ENCODE measurements at regions not wholly inside any gene's neighbourhood (a gene's known extent, or its start where the extent isn't known, plus 50 kb on each side); places are given as distances from the start of the nearest gene placed in this dataset.
A peak's percentile ranks its signal among the peaks of the same experiment; 100 is the strongest.

- H3K36me3 Mint-ChIP-seq: no peaks in the 10 kb centered on the region
- ChIA-PET POLR2A (no interaction called here), CTCF (interaction anchor here in 1 of 2 donors (0.6 to 1.1 kb wide), 2 partner anchors 14 to 1369 kb away, joined by 3 read pairs; no protein-coding TSS in a partner anchor)
- Histone ChIP-seq H3K9me3 (no peaks in the 10 kb centered on the region), H3K4me3 (ENCODE audit: control insufficient read depth in 1 of 2, extremely low read depth in 1 of 2, low read length in 1 of 2) (no peak overlapping the region), H3K36me3 (ENCODE audit: control insufficient read depth in 2 of 2, extremely low read depth in 1 of 2, insufficient read depth in 1 of 2, low read length in 1 of 2) (no peaks in the 10 kb centered on the region), H3K4me1 (ENCODE audit: control insufficient read depth in 1 of 2, extremely low read depth in 1 of 2, insufficient read depth in 2 of 2, low read length in 2 of 2) (no peaks in the 10 kb centered on the region), H3K27ac (ENCODE audit: low read length) (no peak overlapping the region), H3K27me3 (replicated peaks in 1 of 2; ENCODE audit: control insufficient read depth in 2 of 2, extremely low read depth in 1 of 2, insufficient read depth in 2 of 2, low read length in 1 of 2) (peaks cover 0 to 6% of the 10 kb centered on the region in 2 experiments)
- 5% methylated on average over 7 of the region's 9 CpGs for WGBS (ENCODE audit: insufficient coverage)
- H3K27ac Mint-ChIP-seq: no peak overlapping the region
- no peaks in the 10 kb centered on the region for H3K9me3 Mint-ChIP-seq
- no peak overlapping the region for H3K4me3 Mint-ChIP-seq
- peak in 2 of 4 experiments; percentile 47 to 48 for ATAC-seq (replicated peaks in 1 of 4)
- DNase-seq: peak in 20 of 35 experiments; percentile 3 to 36 (median 17)
- peaks cover 0 to 7% (median 5%) of the 10 kb centered on the region in 3 donors for H3K4me1 Mint-ChIP-seq
- peaks cover 5 to 6% of the 10 kb centered on the region in 2 donors for H3K27me3 Mint-ChIP-seq
Observed at GRCh38 chr16:26645614-26646013, 421.1 kb upstream of the C16orf82 start.

GRCh38 chr16:26647870-26648269 lies 418.9 kb upstream of the C16orf82 start:
- no peaks in the 10 kb centered on the region for H3K36me3 Mint-ChIP-seq
- H3K27me3 ChIP-seq (replicated peaks in 1 of 2; ENCODE audit: control insufficient read depth in 2 of 2, extremely low read depth in 1 of 2, insufficient read depth in 2 of 2, low read length in 1 of 2): peaks cover 0 to 2% of the 10 kb centered on the region in 2 experiments
- H3K4me1 Mint-ChIP-seq: peaks cover 0 to 7% (median 5%) of the 10 kb centered on the region in 3 donors
- CTCF ChIA-PET: no interaction called here
- WGBS (ENCODE audit: insufficient coverage): 80% methylated on average over 1 of the region's 4 CpGs
- DNase-seq (no peak), ATAC-seq (replicated peaks in 1 of 4) (no peak)
- POLR2A ChIA-PET: no interaction called here
- no peak overlapping the region for H3K4me3 ChIP-seq (ENCODE audit: control insufficient read depth in 1 of 2, extremely low read depth in 1 of 2, low read length in 1 of 2)
- H3K36me3 ChIP-seq (ENCODE audit: control insufficient read depth in 2 of 2, extremely low read depth in 1 of 2, insufficient read depth in 1 of 2, low read length in 1 of 2): no peaks in the 10 kb centered on the region
- H3K4me3 Mint-ChIP-seq: no peak overlapping the region
- H3K27ac Mint-ChIP-seq: no peak overlapping the region
- H3K27me3 Mint-ChIP-seq: peaks cover 5 to 6% of the 10 kb centered on the region in 2 donors
- no peaks in the 10 kb centered on the region for H3K4me1 ChIP-seq (ENCODE audit: control insufficient read depth in 1 of 2, extremely low read depth in 1 of 2, insufficient read depth in 2 of 2, low read length in 2 of 2)
- H3K9me3 Mint-ChIP-seq: no peaks in the 10 kb centered on the region
- no peaks in the 10 kb centered on the region for H3K9me3 ChIP-seq
- no peak overlapping the region for H3K27ac ChIP-seq (ENCODE audit: low read length)

GRCh38 chr16:26648851-26649250 lies 417.9 kb upstream of the C16orf82 start:
- WGBS (ENCODE audit: insufficient coverage): 80% methylated on average over 1 of the region's 2 CpGs
- H3K27ac ChIP-seq (ENCODE audit: low read length): no peak overlapping the region
- H3K27ac Mint-ChIP-seq: no peak overlapping the region
- peaks cover 0 to 2% of the 10 kb centered on the region in 2 experiments for H3K27me3 ChIP-seq (replicated peaks in 1 of 2; ENCODE audit: control insufficient read depth in 2 of 2, extremely low read depth in 1 of 2, insufficient read depth in 2 of 2, low read length in 1 of 2)
- ATAC-seq (replicated peaks in 1 of 4): no peak
- DNase-seq: no peak
- H3K9me3 ChIP-seq: no peaks in the 10 kb centered on the region
- POLR2A ChIA-PET: interaction anchor here in 1 of 2 donors (0.7 kb wide), 1 partner anchor 10 kb away, joined by 4 read pairs; no protein-coding TSS in a partner anchor
- H3K4me3 Mint-ChIP-seq: no peak overlapping the region
- peaks cover 5 to 6% of the 10 kb centered on the region in 2 donors for H3K27me3 Mint-ChIP-seq
- CTCF ChIA-PET: no interaction called here
- H3K36me3 Mint-ChIP-seq: no peaks in the 10 kb centered on the region
- no peaks in the 10 kb centered on the region for H3K36me3 ChIP-seq (ENCODE audit: control insufficient read depth in 2 of 2, extremely low read depth in 1 of 2, insufficient read depth in 1 of 2, low read length in 1 of 2)
- H3K4me1 ChIP-seq (ENCODE audit: control insufficient read depth in 1 of 2, extremely low read depth in 1 of 2, insufficient read depth in 2 of 2, low read length in 2 of 2): no peaks in the 10 kb centered on the region
- no peaks in the 10 kb centered on the region for H3K9me3 Mint-ChIP-seq
- no peak overlapping the region for H3K4me3 ChIP-seq (ENCODE audit: control insufficient read depth in 1 of 2, extremely low read depth in 1 of 2, low read length in 1 of 2)
- H3K4me1 Mint-ChIP-seq: peaks cover 0 to 7% (median 5%) of the 10 kb centered on the region in 3 donors

- H3K27me3 ChIP-seq (replicated peaks in 1 of 2; ENCODE audit: control insufficient read depth in 2 of 2, extremely low read depth in 1 of 2, insufficient read depth in 2 of 2, low read length in 1 of 2): peaks cover 0 to 2% of the 10 kb centered on the region in 2 experiments
- H3K4me3 ChIP-seq (ENCODE audit: control insufficient read depth in 1 of 2, extremely low read depth in 1 of 2, low read length in 1 of 2): no peak overlapping the region
- peaks cover 5 to 6% of the 10 kb centered on the region in 2 donors for H3K27me3 Mint-ChIP-seq
- ChIA-PET POLR2A (no interaction called here), CTCF (no interaction called here)
- no peak overlapping the region for H3K4me3 Mint-ChIP-seq
- H3K4me1 Mint-ChIP-seq: peaks cover 0 to 7% (median 5%) of the 10 kb centered on the region in 3 donors
- H3K27ac Mint-ChIP-seq: no peak overlapping the region
- DNase-seq (no peak), ATAC-seq (replicated peaks in 1 of 4) (no peak)
- H3K9me3 ChIP-seq: no peaks in the 10 kb centered on the region
- WGBS (ENCODE audit: insufficient coverage): no CpG with 5 or more reads among the region's 5 CpGs
- H3K27ac ChIP-seq (ENCODE audit: low read length): no peak overlapping the region
- H3K4me1 ChIP-seq (ENCODE audit: control insufficient read depth in 1 of 2, extremely low read depth in 1 of 2, insufficient read depth in 2 of 2, low read length in 2 of 2): no peaks in the 10 kb centered on the region
- H3K9me3 Mint-ChIP-seq: peaks cover 0 to 1% (median 0%) of the 10 kb centered on the region in 3 donors
- H3K36me3 ChIP-seq (ENCODE audit: control insufficient read depth in 2 of 2, extremely low read depth in 1 of 2, insufficient read depth in 1 of 2, low read length in 1 of 2): no peaks in the 10 kb centered on the region
- no peaks in the 10 kb centered on the region for H3K36me3 Mint-ChIP-seq
Observed at GRCh38 chr16:26649381-26650045, 417.2 kb upstream of the C16orf82 start.

- Mint-ChIP-seq H3K4me3 (no peak overlapping the region), H3K4me1 (no peaks in the 10 kb centered on the region), H3K9me3 (peaks cover 0 to 5% (median 4%) of the 10 kb centered on the region in 3 donors), H3K27ac (no peak overlapping the region), H3K27me3 (peaks cover 8 to 10% of the 10 kb centered on the region in 2 donors), H3K36me3 (no peaks in the 10 kb centered on the region)
- no peaks in the 10 kb centered on the region for H3K27me3 ChIP-seq (replicated peaks in 1 of 2; ENCODE audit: control insufficient read depth in 2 of 2, extremely low read depth in 1 of 2, insufficient read depth in 2 of 2, low read length in 1 of 2)
- DNase-seq (no peak), ATAC-seq (replicated peaks in 1 of 4) (no peak)
- no peaks in the 10 kb centered on the region for H3K36me3 ChIP-seq (ENCODE audit: control insufficient read depth in 2 of 2, extremely low read depth in 1 of 2, insufficient read depth in 1 of 2, low read length in 1 of 2)
- no peaks in the 10 kb centered on the region for H3K9me3 ChIP-seq
- WGBS (ENCODE audit: insufficient coverage): 54% methylated on average over 1 of the region's 2 CpGs
- CTCF ChIA-PET: no interaction called here
- POLR2A ChIA-PET: no interaction called here
- H3K4me3 ChIP-seq (ENCODE audit: control insufficient read depth in 1 of 2, extremely low read depth in 1 of 2, low read length in 1 of 2): no peak overlapping the region
- H3K4me1 ChIP-seq (ENCODE audit: control insufficient read depth in 1 of 2, extremely low read depth in 1 of 2, insufficient read depth in 2 of 2, low read length in 2 of 2): no peaks in the 10 kb centered on the region
- H3K27ac ChIP-seq (ENCODE audit: low read length): no peak overlapping the region
Observed at GRCh38 chr16:26651464-26651863, 415.3 kb upstream of the C16orf82 start.

GRCh38 chr16:26651884-26652283 lies 414.8 kb upstream of the C16orf82 start:
- no peak overlapping the region for H3K4me3 ChIP-seq (ENCODE audit: control insufficient read depth in 1 of 2, extremely low read depth in 1 of 2, low read length in 1 of 2)
- ChIA-PET CTCF (no interaction called here), POLR2A (no interaction called here)
- Mint-ChIP-seq H3K4me1 (no peaks in the 10 kb centered on the region), H3K9me3 (peaks cover 0 to 5% (median 4%) of the 10 kb centered on the region in 3 donors), H3K27ac (no peak overlapping the region), H3K4me3 (no peak overlapping the region), H3K27me3 (peaks cover 8 to 11% of the 10 kb centered on the region in 2 donors), H3K36me3 (no peaks in the 10 kb centered on the region)
- DNase-seq (no peak), ATAC-seq (replicated peaks in 1 of 4) (no peak)
- no peak overlapping the region for H3K27ac ChIP-seq (ENCODE audit: low read length)
- H3K27me3 ChIP-seq (replicated peaks in 1 of 2; ENCODE audit: control insufficient read depth in 2 of 2, extremely low read depth in 1 of 2, insufficient read depth in 2 of 2, low read length in 1 of 2): no peaks in the 10 kb centered on the region
- H3K36me3 ChIP-seq (ENCODE audit: control insufficient read depth in 2 of 2, extremely low read depth in 1 of 2, insufficient read depth in 1 of 2, low read length in 1 of 2): no peaks in the 10 kb centered on the region
- no peaks in the 10 kb centered on the region for H3K4me1 ChIP-seq (ENCODE audit: control insufficient read depth in 1 of 2, extremely low read depth in 1 of 2, insufficient read depth in 2 of 2, low read length in 2 of 2)
- H3K9me3 ChIP-seq: no peaks in the 10 kb centered on the region
- no CpG with 5 or more reads among the region's 1 CpG for WGBS (ENCODE audit: insufficient coverage)
